NCI-H1930 (cell line): ENCODE measurements at regions not wholly inside any gene's neighbourhood (a gene's known extent, or its start where the extent isn't known, plus 50 kb on each side); places are given as distances from the start of the nearest gene placed in this dataset.

ENCODE experiments used
- DNase-seq, 2 experiments: peaks; one replicate each; lab custom pipeline; 2025; lab: John Stamatoyannopoulos, UW

- no peak for DNase-seq
Observed at GRCh38 chr5:54367844-54368243, 57.5 kb upstream of the ARL15 start.

GRCh38 chr5:54366707-54367106 is 56.3 kb upstream of the ARL15 start:
- DNase-seq: no peak

- no peak for DNase-seq
Observed at GRCh38 chr5:54363669-54364068, 53.3 kb upstream of the ARL15 start.

- no peak for DNase-seq
Observed at GRCh38 chr5:54362992-54363625, 52.7 kb upstream of the ARL15 start.

GRCh38 chr5:54362434-54362833 is 52.1 kb upstream of the ARL15 start:
- DNase-seq: no peak

- DNase-seq: no peak
Observed at GRCh38 chr5:54361691-54362411, 51.5 kb upstream of the ARL15 start.

- no peak for DNase-seq
Observed at GRCh38 chr5:54360925-54361662, 50.7 kb upstream of the ARL15 start.
